ENCODE measurements at regions not wholly inside any gene's neighbourhood (a gene's known extent, or its start where the extent isn't known, plus 50 kb on each side); places are given as distances from the start of the nearest gene placed in this dataset.
A peak's percentile ranks its signal among the peaks of the same experiment; 100 is the strongest.

- TF ChIP-seq PREB (CRISPR knock-in tag; IDR thresholded peaks at IDR 0.05; ENCODE audit: borderline replicate concordance) = no peak
- TF ChIP-seq PRDM15 (CRISPR knock-in tag; IDR thresholded peaks at IDR 0.05) = no peak
- TF ChIP-seq SOX15 (CRISPR knock-in tag; IDR thresholded peaks at IDR 0.05) = no peak
- TF ChIP-seq CTCF (IDR thresholded peaks at IDR 0.05) = no peak
- TF ChIP-seq HMGXB4 (CRISPR knock-in tag; IDR thresholded peaks at IDR 0.05) = no peak
- no peak for TF ChIP-seq IRF1 (CRISPR knock-in tag; IDR thresholded peaks at IDR 0.05)
- TF ChIP-seq USF1 (CRISPR knock-in tag; IDR thresholded peaks at IDR 0.05) = no peak
- no peak for TF ChIP-seq TEAD1 (CRISPR knock-in tag; IDR thresholded peaks at IDR 0.05)
- CTCF ChIA-PET = interaction anchor here (0.9 kb wide), 1 partner anchor 105 kb away, joined by 3 read pairs; no protein-coding TSS in a partner anchor
- H3K9me3 Mint-ChIP-seq = no peaks in the 10 kb centered on the region
- H3K27me3 Mint-ChIP-seq (ENCODE audit: low read depth) = no peaks in the 10 kb centered on the region
- no peak overlapping the region for H3K27ac Mint-ChIP-seq
- H3K4me3 Mint-ChIP-seq = no peak overlapping the region
- ATAC-seq (peak; percentile 47; the same call in 1 of the 2 replicates), DNase-seq (ENCODE audit: low spot score) (no peak)
- no peaks in the 10 kb centered on the region for H3K4me1 Mint-ChIP-seq
- POLR2A ChIA-PET = no interaction called here
- H3K36me3 Mint-ChIP-seq = no peaks in the 10 kb centered on the region
Measured at GRCh38 chr6:95143408-95144180, 433.7 kb upstream of the MANEA start.

- Mint-ChIP-seq H3K27me3 (ENCODE audit: low read depth) (no peaks in the 10 kb centered on the region), H3K27ac (no peak overlapping the region), H3K36me3 (no peaks in the 10 kb centered on the region), H3K9me3 (no peaks in the 10 kb centered on the region), H3K4me1 (no peaks in the 10 kb centered on the region), H3K4me3 (no peak overlapping the region)
- DNase-seq (ENCODE audit: low spot score) = no peak
- TF ChIP-seq STAT6 (CRISPR knock-in tag; conservative IDR thresholded peaks at IDR 0.05; ENCODE audit: low read depth) (no peak), GABPB1 (CRISPR knock-in tag; IDR thresholded peaks at IDR 0.05) (no peak), ZBTB43 (CRISPR knock-in tag; IDR thresholded peaks at IDR 0.05) (no peak), RORB (CRISPR knock-in tag; IDR thresholded peaks at IDR 0.05) (no peak)
- CTCF ChIA-PET = no interaction called here
- POLR2A ChIA-PET = no interaction called here
- no peak for ATAC-seq
Measured at GRCh38 chr6:95145457-95145856, 431.9 kb upstream of the MANEA start.

All from WTC11 (cell line).